Stomach (tissue), 8 donors: ENCODE measurements at regions not wholly inside any gene's neighbourhood (a gene's known extent, or its start where the extent isn't known, plus 50 kb on each side); places are given as distances from the start of the nearest gene placed in this dataset.

Experiments used
- DNase-seq, 2 donors: peaks; one replicate each; pipeline versions ENCODE4 v3.0.0 to v3.0.0-alpha.2; 2013 to 2019
- H3K27ac ChIP-seq, 5 donors: fragments of 200-600 bp in 4 of 5; sonication (generic) in 4 of 5; one replicate each; pipeline ENCODE4 v1.5.1; 2013 to 2019; ENCODE audit warnings: mild to moderate bottlenecking in 1 of 5, moderate library complexity in 1 of 5
- H3K27me3 ChIP-seq, 3 donors: fragments of 200-600 bp; sonication (generic); one replicate each; pipeline ENCODE4 v1.5.1; 2017 to 2019; ENCODE audit warnings: mixed run types in 1 of 3
- H3K36me3 ChIP-seq, 4 donors: fragments of 200-600 bp; sonication (generic); 1 replicate in 3 of 4; 2 replicates in 1 of 4; pipeline ENCODE4 v1.5.1; 2016 to 2019
- H3K4me1 ChIP-seq, 4 donors: fragments of 200-600 bp; sonication (generic); one replicate each; pipeline ENCODE4 v1.5.1; 2016 to 2019
- H3K4me3 ChIP-seq, 4 donors: fragments of 200-600 bp; sonication (generic) in 3 of 4; one replicate each; pipeline ENCODE4 v1.5.1; 2016 to 2019; ENCODE audit warnings: mild to moderate bottlenecking in 1 of 4
- H3K9me3 ChIP-seq, 4 donors: fragments of 200-600 bp; sonication (generic); one replicate each; pipeline ENCODE4 v1.5.1; 2016 to 2019
- CTCF ChIP-seq, 7 experiments: fragments of 450-650 bp in 4 of 7; fragments of 200-600 bp in 3 of 7; sonication (generic) in 3 of 7; IDR thresholded peaks; one replicate each; pipeline ENCODE4 v1.5.1; 2016 to 2019; ENCODE audit warnings: antibody characterized with exemption in 7 of 7, control low read depth in 2 of 7, mild to moderate bottlenecking in 1 of 7
- EP300 ChIP-seq: sonication (generic); formaldehyde crosslinking; IDR thresholded peaks from one replicate; pipeline ENCODE4 v1.6.1; 2017; ENCODE audit warnings: antibody characterized with exemption
- POLR2A ChIP-seq, 4 donors: fragments of 450-650 bp; IDR thresholded peaks; one replicate each; pipeline ENCODE4 v1.6.1; 2016; ENCODE audit warnings: antibody characterized with exemption in 4 of 4, control low read depth in 2 of 4, mild to moderate bottlenecking in 1 of 4, moderate library complexity in 1 of 4
- POLR2AphosphoS5 ChIP-seq, 3 donors: sonication (generic); formaldehyde crosslinking; IDR thresholded peaks; one replicate each; pipeline ENCODE4 v1.6.1; 2016; ENCODE audit warnings: antibody characterized with exemption in 3 of 3
- WGBS, 5 donors: extraction: QIAGEN DNeasy Blood & Tissue Kit in 3 of 5; methylation state at CpG; one replicate each; pipeline versions ENCODE4 v1.1.5 to v1.1.7; 2013 to 2018; 5-methylcytosine and 5-hydroxymethylcytosine counted together
- intact Hi-C: fragments of 100-400 bp; cut with DNase I; formaldehyde crosslinking; loops from one replicate; pipeline ENCODE4 v1.15.1; 2023; ENCODE audit warnings: low total_unique reads
- donor health status: healthy with polysubstance abuse.
- donor health status: Bipolar disorder and iron deficiency.
- donor health status: healthy.

- WGBS, 5 donors = 35 to 66% (median 55%) methylated on average over 2 of the region's 2 CpGs
- no peak for TF ChIP-seq POLR2AphosphoS5 (IDR thresholded peaks at IDR 0.05)
- no peak for TF ChIP-seq POLR2A (IDR thresholded peaks at IDR 0.05)
- no peak for TF ChIP-seq CTCF (IDR thresholded peaks at IDR 0.05)
- TF ChIP-seq EP300 = no peak
- intact Hi-C loops = no loop called here
Observed at GRCh38 chr10:65430979-65431378, 1494.9 kb upstream of the LRRTM3 start.

GRCh38 chr10:65470986-65471385, 1454.8 kb upstream of the LRRTM3 start:
- H3K9me3 ChIP-seq = peaks cover 0 to 4% (median 2%) of the 10 kb centered on the region in 4 donors
- no peaks in the 10 kb centered on the region for H3K27me3 ChIP-seq
- no peak overlapping the region for H3K4me3 ChIP-seq
- H3K4me1 ChIP-seq = no peaks in the 10 kb centered on the region
- no peaks in the 10 kb centered on the region for H3K36me3 ChIP-seq
- no peak overlapping the region for H3K27ac ChIP-seq
- TF ChIP-seq EP300 = no peak
- TF ChIP-seq POLR2A (IDR thresholded peaks at IDR 0.05) = no peak
- no peak for TF ChIP-seq CTCF (IDR thresholded peaks at IDR 0.05)
- no peak for TF ChIP-seq POLR2AphosphoS5 (IDR thresholded peaks at IDR 0.05)
- DNase-seq = no peak
- intact Hi-C loops = no loop called here

More at GRCh38 chr10:65430979-65431378, 1494.9 kb upstream of the LRRTM3 start:
- no peaks in the 10 kb centered on the region for H3K36me3 ChIP-seq
- H3K4me3 ChIP-seq = no peak overlapping the region
- H3K9me3 ChIP-seq = no peaks in the 10 kb centered on the region
- no peak for DNase-seq
- no peak overlapping the region for H3K27ac ChIP-seq
- H3K27me3 ChIP-seq = no peaks in the 10 kb centered on the region
- H3K4me1 ChIP-seq = no peaks in the 10 kb centered on the region

GRCh38 chr10:65482848-65483247, 1443.0 kb upstream of the LRRTM3 start:
- WGBS, 5 donors = 86 to 95% (median 91%) methylated on average over 2 of the region's 2 CpGs
- Histone ChIP-seq H3K4me3 (no peak overlapping the region), H3K27ac (no peak overlapping the region), H3K36me3 (no peaks in the 10 kb centered on the region), H3K9me3 (no peaks in the 10 kb centered on the region), H3K4me1 (no peaks in the 10 kb centered on the region), H3K27me3 (no peaks in the 10 kb centered on the region)
- TF ChIP-seq CTCF (IDR thresholded peaks at IDR 0.05) (no peak), POLR2A (IDR thresholded peaks at IDR 0.05) (no peak), POLR2AphosphoS5 (IDR thresholded peaks at IDR 0.05) (no peak), EP300 (no peak)
- intact Hi-C loops = no loop called here
- no peak for DNase-seq

GRCh38 chr10:65491799-65492198, 1434.0 kb upstream of the LRRTM3 start:
- no peak for DNase-seq
- H3K27me3 ChIP-seq = no peaks in the 10 kb centered on the region
- intact Hi-C loops = no loop called here
- TF ChIP-seq POLR2AphosphoS5 (IDR thresholded peaks at IDR 0.05) (no peak), CTCF (IDR thresholded peaks at IDR 0.05) (no peak), EP300 (no peak), POLR2A (IDR thresholded peaks at IDR 0.05) (no peak)
- no peaks in the 10 kb centered on the region for H3K36me3 ChIP-seq
- no peak overlapping the region for H3K27ac ChIP-seq
- no peaks in the 10 kb centered on the region for H3K4me1 ChIP-seq
- H3K4me3 ChIP-seq = no peak overlapping the region
- no peaks in the 10 kb centered on the region for H3K9me3 ChIP-seq
